ENCODE measurements at regions not wholly inside any gene's neighbourhood (a gene's known extent, or its start where the extent isn't known, plus 50 kb on each side); places are given as distances from the start of the nearest gene placed in this dataset.

DNA sequence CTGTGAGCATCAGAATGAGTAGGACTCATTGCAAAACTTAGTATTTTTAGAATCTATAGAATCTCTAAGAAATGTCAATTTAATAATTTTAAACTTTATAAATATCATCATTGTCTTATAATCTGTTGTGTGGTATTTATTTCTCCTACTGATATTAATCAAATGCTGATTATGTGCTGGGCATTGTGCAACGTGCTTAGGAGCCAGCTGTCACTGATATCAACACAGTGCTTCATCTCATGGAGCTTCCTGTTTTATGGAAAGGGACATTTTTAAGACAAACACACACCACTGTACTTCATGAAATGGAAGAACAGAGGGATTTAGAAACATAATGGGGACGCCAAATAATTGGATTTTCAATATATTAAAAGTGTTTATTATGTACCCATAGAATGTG, 737.9 kb upstream of the TMPRSS15 start:
- TF ChIP-seq CREM (IDR thresholded peaks at IDR 0.05; ENCODE audit: low read depth) (no peak), CC2D1A (IDR thresholded peaks at IDR 0.05) (no peak), RAD21 (CRISPR knock-in tag; conservative IDR thresholded peaks at IDR 0.05 in 1 of 2, IDR thresholded peaks at IDR 0.05 in 1 of 2) (no peak)
- TF ChIP-seq, protein P1, sequence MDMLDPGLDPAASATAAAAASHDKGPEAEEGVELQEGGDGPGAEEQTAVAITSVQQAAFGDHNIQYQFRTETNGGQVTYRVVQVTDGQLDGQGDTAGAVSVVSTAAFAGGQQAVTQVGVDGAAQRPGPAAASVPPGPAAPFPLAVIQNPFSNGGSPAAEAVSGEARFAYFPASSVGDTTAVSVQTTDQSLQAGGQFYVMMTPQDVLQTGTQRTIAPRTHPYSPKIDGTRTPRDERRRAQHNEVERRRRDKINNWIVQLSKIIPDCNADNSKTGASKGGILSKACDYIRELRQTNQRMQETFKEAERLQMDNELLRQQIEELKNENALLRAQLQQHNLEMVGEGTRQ (CRISPR knock-in tag; IDR thresholded peaks at IDR 0.05) = no peak
- TF ChIP-seq, protein P2, sequence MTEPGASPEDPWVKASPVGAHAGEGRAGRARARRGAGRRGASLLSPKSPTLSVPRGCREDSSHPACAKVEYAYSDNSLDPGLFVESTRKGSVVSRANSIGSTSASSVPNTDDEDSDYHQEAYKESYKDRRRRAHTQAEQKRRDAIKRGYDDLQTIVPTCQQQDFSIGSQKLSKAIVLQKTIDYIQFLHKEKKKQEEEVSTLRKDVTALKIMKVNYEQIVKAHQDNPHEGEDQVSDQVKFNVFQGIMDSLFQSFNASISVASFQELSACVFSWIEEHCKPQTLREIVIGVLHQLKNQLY (CRISPR knock-in tag; conservative IDR thresholded peaks at IDR 0.05) = no peak

Data from K562 (cell line).